K562 (cell line): ENCODE measurements at regions not wholly inside any gene's neighbourhood (a gene's known extent, or its start where the extent isn't known, plus 50 kb on each side); places are given as distances from the start of the nearest gene placed in this dataset.

Source experiments
- ATF7 ChIP-seq: fragments of 450-650 bp; IDR thresholded peaks from 2 replicates; pipeline ENCODE4 v1.7.1; 2014; ENCODE audit warnings: mild to moderate bottlenecking, moderate library complexity
- FOXK2 ChIP-seq, 2 experiments: fragments of 450-650 bp; IDR thresholded peaks in 1 of 2; conservative IDR thresholded peaks in 1 of 2; 2 replicates each; pipeline ENCODE4 v1.6.1; 2016; ENCODE audit warnings: low read depth in 2 of 2, mild to moderate bottlenecking in 1 of 2
- GABPA ChIP-seq: fragments of 200-800 bp; sonication (Bioruptor generic); conservative IDR thresholded peaks from 2 replicates; pipeline ENCODE4 v1.6.1; 2016; ENCODE audit warnings: low read depth, missing genetic modification characterization, missing compliant biosample characterization
- GATA2 ChIP-seq: sonication (generic); formaldehyde crosslinking; IDR thresholded peaks from 2 replicates; pipeline ENCODE4 v1.4.0; 2020; ENCODE audit warnings: mild to moderate bottlenecking, missing genetic modification reagents
- MAZ ChIP-seq, 2 experiments: fragments of 450-650 bp in 1 of 2; sonication (generic) in 1 of 2; formaldehyde crosslinking; IDR thresholded peaks in 1 of 2; conservative IDR thresholded peaks in 1 of 2; 2 replicates each; pipeline versions ENCODE4 v1.4.0 to v1.5.0; 2020; ENCODE audit warnings: mild to moderate bottlenecking in 1 of 2, missing genetic modification reagents in 1 of 2
- SMC3 ChIP-seq: conservative IDR thresholded peaks from 2 replicates; pipeline ENCODE4 v1.6.1; 2011; ENCODE audit warnings: low read depth, low read length, improper control_type of control experiment; ENCODE audit not compliant: insufficient read depth
- TCF7 ChIP-seq: sonication (generic); IDR thresholded peaks from 2 replicates; pipeline ENCODE4 v1.6.1; 2016; ENCODE audit warnings: antibody characterized with exemption, borderline replicate concordance
- TF ChIP-seq, protein P1 (sequence below): sonication (generic); formaldehyde crosslinking; IDR thresholded peaks from 2 replicates; pipeline ENCODE4 v1.8.1; 2022; ENCODE audit warnings: missing genetic modification reagents
- TF ChIP-seq, protein P2 (sequence below), 3 experiments: IDR thresholded peaks in 2 of 3; conservative IDR thresholded peaks in 1 of 3; 2 replicates each; pipeline ENCODE4 v1.5.1; 2011 to 2012; ENCODE audit warnings: low read length in 3 of 3, mild to moderate bottlenecking in 3 of 3, control low read depth in 2 of 3, improper control_type of control experiment in 1 of 3, inconsistent platforms in 1 of 3, low read depth in 1 of 3, mixed read lengths in 1 of 3, moderate library complexity in 1 of 3; ENCODE audit not compliant: insufficient read depth in 2 of 3
- TF ChIP-seq, protein P3 (sequence below): fragments of 250-450 bp; sonication (Bioruptor Pico); IDR thresholded peaks from 2 replicates; pipeline ENCODE4 v1.8.0; 2021; ENCODE audit warnings: borderline replicate concordance, mild to moderate bottlenecking, moderate library complexity; ENCODE audit not compliant: poor library complexity, severe bottlenecking
- TF ChIP-seq, protein P4 (sequence below): fragments of 150-350 bp; conservative IDR thresholded peaks from 2 replicates; pipeline ENCODE4 v1.6.1; 2014; ENCODE audit warnings: low read length

DNA sequence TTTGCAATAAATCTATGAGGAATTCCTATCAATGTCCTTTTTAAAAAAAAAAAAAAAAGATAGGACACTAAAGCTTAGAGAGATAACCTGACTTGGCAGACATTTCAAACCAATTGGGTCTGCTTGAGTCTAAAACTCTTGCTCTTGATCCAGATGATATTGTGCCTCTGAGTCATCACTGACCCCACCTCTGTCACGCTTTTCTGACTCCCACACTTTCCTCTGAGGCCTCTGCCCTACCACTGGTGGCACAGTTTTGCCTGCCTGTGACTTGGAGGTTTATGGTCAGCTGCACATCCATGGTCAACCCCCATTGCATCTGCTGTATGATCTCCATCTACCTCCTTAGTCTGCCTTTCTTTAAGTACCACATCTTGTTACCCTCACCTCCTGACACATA is 328.7 kb downstream of the SPRY2 start:
- TF ChIP-seq FOXK2 (conservative IDR thresholded peaks at IDR 0.05 in 1 of 2, IDR thresholded peaks at IDR 0.05 in 1 of 2; ENCODE audit: low read depth in 2 of 2): no peak
- TF ChIP-seq TCF7: no peak
- no peak for TF ChIP-seq GATA2
- TF ChIP-seq SMC3: no peak
- TF ChIP-seq GABPA: no peak
- no peak for TF ChIP-seq ATF7
- TF ChIP-seq, protein P1, sequence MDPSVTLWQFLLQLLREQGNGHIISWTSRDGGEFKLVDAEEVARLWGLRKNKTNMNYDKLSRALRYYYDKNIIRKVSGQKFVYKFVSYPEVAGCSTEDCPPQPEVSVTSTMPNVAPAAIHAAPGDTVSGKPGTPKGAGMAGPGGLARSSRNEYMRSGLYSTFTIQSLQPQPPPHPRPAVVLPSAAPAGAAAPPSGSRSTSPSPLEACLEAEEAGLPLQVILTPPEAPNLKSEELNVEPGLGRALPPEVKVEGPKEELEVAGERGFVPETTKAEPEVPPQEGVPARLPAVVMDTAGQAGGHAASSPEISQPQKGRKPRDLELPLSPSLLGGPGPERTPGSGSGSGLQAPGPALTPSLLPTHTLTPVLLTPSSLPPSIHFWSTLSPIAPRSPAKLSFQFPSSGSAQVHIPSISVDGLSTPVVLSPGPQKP (CRISPR knock-in tag): no peak
- TF ChIP-seq, protein P2, sequence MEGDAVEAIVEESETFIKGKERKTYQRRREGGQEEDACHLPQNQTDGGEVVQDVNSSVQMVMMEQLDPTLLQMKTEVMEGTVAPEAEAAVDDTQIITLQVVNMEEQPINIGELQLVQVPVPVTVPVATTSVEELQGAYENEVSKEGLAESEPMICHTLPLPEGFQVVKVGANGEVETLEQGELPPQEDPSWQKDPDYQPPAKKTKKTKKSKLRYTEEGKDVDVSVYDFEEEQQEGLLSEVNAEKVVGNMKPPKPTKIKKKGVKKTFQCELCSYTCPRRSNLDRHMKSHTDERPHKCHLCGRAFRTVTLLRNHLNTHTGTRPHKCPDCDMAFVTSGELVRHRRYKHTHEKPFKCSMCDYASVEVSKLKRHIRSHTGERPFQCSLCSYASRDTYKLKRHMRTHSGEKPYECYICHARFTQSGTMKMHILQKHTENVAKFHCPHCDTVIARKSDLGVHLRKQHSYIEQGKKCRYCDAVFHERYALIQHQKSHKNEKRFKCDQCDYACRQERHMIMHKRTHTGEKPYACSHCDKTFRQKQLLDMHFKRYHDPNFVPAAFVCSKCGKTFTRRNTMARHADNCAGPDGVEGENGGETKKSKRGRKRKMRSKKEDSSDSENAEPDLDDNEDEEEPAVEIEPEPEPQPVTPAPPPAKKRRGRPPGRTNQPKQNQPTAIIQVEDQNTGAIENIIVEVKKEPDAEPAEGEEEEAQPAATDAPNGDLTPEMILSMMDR (IDR thresholded peaks at IDR 0.05 in 2 of 3, conservative IDR thresholded peaks at IDR 0.05 in 1 of 3; ENCODE audit: insufficient read depth in 2 of 3, low read depth in 1 of 3, low read length in 3 of 3): no peak
- no peak for TF ChIP-seq MAZ (CRISPR knock-in tag; conservative IDR thresholded peaks at IDR 0.05 in 1 of 2, IDR thresholded peaks at IDR 0.05 in 1 of 2)
- TF ChIP-seq, protein P3, sequence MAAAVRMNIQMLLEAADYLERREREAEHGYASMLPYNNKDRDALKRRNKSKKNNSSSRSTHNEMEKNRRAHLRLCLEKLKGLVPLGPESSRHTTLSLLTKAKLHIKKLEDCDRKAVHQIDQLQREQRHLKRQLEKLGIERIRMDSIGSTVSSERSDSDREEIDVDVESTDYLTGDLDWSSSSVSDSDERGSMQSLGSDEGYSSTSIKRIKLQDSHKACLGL (CRISPR knock-in tag): no peak
- TF ChIP-seq, protein P4, sequence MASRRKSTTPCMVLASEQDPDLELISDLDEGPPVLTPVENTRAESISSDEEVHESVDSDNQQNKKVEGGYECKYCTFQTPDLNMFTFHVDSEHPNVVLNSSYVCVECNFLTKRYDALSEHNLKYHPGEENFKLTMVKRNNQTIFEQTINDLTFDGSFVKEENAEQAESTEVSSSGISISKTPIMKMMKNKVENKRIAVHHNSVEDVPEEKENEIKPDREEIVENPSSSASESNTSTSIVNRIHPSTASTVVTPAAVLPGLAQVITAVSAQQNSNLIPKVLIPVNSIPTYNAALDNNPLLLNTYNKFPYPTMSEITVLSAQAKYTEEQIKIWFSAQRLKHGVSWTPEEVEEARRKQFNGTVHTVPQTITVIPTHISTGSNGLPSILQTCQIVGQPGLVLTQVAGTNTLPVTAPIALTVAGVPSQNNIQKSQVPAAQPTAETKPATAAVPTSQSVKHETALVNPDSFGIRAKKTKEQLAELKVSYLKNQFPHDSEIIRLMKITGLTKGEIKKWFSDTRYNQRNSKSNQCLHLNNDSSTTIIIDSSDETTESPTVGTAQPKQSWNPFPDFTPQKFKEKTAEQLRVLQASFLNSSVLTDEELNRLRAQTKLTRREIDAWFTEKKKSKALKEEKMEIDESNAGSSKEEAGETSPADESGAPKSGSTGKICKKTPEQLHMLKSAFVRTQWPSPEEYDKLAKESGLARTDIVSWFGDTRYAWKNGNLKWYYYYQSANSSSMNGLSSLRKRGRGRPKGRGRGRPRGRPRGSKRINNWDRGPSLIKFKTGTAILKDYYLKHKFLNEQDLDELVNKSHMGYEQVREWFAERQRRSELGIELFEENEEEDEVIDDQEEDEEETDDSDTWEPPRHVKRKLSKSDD: no peak
